ENCODE measurements at regions not wholly inside any gene's neighbourhood (a gene's known extent, or its start where the extent isn't known, plus 50 kb on each side); places are given as distances from the start of the nearest gene placed in this dataset.
"Not testable (repeated sequence)": the region's sequence is repeated elsewhere in the genome, so short reads cannot be mapped to it uniquely, and the experiment has no call there.

DNA sequence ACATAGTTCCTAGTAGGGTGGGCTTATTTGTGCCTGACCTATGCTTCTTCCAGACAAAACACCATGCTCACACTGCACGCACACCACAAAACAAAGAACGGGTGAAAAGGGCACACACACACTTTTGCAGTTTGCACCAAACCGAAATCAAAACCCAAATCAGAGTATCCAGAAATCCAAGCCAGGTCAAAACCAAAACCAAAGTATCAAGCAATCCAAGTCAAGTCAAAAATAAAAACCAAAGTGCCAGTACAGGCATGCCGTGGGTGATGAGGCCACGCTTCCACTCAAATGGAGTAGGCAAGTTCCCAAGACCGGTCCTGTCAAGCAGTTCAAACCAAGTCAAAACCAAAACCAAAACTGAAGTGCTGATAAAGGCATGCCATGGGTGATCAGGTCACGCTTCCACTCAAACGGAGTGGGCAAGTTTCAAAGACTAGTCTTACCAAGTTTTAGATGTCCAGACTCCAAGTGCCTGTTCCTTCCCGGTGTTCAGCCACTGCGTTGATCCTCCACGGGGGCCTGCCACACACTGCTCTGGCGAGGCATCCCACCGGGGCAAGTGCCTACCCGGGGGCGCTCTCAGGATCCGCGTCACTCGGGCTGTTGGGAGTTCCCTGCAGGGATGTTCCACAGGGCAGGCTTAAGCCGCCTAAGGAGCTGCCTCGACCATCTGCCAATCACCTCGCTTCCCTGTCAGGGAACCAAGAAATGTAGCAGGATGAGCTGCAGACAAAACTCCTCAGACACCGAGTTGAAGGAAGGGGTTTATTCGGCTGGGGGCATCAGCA is 184.5 kb upstream of the SGO1 start:
- not testable (repeated sequence) for FAIRE-seq

DNA sequence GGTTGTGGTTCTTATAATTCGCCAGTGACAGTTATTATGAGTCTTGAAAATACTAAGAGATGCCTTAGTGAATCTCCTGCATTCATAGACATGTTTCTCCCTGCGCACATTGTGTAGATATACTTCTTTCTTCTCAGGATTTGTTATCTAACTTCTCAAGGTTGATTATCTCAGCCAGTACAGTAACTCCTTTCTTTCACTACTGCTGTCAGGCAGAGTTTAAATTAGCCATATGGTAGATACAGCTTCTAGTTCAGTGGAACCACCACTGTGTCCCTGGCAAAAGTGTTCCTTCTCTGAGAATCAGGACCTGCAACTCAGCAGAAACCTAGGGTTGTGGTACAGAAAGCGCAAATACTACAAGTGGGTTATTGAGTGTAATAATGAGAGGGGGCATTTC is 175.0 kb upstream of the SGO1 start:
- no peak for FAIRE-seq

DNA sequence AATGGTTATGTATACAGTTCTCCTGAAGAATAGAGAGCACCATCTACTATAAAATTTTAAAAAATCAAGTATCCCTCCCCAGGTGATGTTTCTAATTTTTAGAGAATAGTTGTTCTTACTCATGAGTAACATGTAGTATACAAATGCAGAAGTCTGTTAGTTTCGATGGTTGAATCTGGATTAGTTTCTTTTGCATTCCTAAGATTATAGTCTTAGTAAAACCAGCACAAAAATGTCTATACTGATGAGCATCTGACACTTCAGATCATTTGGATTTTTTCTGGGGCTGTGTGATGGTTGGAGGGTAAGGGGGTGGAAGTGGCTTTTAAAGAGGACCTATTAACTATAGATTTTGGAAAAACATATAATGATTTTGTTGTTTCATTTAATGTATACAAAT is 167.3 kb upstream of the SGO1 start:
- no peak for FAIRE-seq

DNA sequence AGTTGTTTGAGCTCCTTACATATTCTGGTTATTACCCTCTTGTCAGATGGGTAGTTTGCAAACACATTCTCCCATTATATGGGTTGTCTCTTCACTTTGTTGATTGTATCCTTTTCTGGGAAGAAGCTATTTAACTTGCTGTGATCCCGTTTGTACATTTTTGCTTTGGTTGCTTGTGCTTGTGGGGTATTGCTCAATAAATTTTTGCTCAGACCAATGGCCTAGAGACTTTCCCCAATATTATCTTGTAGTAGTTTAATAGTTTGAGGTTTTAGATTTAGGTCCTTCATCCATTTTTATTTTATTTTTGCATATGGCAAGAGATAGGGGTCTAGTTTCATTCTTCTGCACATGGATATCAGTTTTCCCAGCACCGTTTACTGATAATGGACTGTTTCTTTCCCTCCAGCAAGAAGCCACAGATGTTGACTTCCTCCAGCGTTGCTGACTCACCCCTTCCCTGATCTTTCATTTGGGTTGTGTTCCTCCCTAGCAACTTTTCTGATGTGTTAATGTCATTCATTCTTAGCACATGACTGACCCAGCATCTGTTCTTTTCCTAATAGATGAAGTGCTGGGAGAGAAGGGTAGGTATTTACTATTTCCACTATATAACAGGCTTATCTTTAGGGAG is 166.7 kb upstream of the SGO1 start:
- FAIRE-seq, result no peak

DNA sequence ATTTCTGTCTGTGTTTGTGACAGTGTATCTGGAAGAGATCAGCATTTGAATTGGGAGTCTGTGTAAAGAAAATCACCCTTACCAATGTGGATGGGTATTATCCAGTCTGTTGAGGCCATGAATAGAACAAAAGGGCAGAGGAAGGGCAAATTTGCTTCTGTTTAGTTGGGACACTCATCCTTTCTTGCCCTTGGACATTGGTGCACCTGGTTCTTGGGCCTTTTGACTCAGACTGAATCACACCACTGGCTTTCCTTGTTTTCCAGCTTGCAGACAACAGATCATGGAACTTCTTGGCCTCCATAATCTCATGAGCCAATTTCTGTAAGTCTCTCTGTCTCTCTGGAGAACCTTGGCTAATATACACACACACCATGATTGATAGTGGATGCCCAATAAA is 164.4 kb upstream of the SGO1 start:
- FAIRE-seq, result no peak

DNA sequence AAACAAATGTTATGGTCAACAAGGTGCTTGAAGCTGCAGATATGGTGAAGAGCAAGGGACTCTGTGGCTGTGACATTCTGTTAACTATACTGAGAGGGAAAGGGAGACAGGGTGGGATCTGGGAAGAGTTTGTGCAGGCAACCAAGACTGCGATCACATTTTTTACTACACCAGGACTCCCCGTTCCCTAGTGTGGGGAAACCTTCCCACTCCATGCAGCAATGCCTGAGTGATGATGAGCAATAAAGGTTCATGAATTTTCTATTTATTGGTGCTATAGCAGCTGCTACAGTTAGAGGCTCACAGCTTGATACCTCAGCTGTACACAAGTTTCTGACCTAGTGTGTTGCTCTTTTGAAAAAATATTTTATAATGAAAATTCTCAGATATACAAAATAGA is 160.9 kb upstream of the SGO1 start:
- no peak for FAIRE-seq

DNA sequence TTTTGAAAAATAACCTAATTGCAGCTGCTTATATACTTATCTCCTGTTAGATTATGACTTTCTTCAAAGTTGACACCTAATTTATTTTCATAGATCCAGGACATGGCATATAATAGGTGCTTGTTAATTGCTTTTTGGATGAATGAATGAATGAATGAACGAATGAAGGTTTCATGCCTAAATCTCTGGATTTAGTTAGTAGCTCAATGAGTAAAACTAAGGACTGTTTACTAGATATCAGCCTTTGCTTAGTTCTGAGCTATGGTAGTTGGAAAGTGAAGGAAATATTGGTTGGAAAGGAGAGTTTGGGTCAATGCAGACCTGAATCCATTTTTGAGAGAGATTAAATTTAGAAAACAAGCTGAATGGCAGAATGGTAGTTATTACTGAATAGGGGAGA is 160.4 kb upstream of the SGO1 start:
- no peak for FAIRE-seq

DNA sequence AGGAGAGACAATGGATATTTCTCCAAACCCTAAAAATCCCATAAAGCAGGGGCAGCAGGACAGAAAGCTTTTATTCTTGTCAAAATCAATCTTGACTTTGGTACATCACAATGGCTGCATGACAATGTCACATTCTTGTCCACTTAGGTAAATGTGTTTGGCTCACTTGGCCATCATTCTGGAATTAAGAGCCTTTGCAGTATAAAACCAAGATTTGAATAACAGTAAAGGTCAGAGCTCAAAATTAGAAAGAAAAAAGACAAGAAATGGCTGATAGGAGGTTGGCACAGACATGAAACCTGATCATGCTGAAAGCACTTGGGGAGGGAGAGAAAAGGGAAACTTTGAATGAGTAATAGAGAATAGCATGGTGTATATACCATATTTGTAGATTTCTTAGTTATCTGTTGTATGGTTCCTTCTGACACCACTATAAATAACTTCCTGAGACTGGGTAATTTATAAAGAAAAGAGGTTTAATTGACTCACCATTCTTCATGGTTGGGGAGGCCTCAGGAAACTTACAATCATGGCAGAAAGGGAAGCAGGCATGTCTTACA is 158.5 kb upstream of the SGO1 start:
- no peak for FAIRE-seq

DNA sequence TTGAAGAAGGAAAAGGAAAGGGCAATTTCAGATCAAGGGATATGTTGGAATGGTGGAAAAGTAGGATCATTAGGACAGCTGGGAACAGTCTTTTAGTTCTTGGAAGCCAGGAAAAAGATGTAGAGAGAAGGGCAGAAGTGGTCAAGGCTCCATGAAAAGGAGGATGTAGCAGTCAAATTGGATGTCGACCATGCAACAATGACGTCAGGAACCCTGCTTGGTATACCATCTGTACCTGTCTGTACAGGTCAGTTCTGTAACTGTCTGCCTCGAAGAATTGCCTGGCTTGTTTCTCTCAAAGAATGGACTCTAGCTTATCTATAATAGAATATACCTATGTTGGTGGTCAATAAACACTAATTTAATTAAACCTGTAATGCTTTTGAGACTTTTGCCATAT is 157.8 kb upstream of the SGO1 start:
- no peak for FAIRE-seq

DNA sequence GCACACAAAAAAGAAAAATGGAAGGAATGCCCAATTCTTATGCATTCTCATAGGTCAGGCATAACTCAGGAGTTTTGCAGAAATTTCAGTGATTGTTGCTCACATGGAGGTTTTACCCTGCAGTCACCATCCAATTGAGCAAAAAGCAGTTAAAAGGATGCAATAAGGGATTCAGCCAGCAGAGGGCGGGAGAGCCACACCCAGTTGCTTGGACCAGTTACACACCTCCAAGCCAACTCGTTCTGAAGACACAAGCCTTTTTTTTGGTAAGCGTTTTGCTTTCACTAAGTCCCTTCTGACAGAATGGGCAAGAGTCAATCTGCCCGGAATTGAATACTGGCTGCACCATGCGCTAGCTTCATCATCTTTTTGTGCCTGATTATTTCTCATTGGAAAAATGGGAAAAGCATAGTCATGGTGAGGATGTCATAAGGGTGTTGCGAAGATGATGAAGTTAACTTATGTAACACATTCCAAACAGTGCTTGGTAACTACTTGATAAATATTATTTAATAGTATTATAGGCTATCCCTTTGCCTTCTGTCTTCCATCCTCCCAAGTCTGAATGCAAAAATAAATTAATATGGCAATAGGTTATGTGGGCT is 154.4 kb upstream of the SGO1 start:
- peak; percentile 56 for FAIRE-seq

DNA sequence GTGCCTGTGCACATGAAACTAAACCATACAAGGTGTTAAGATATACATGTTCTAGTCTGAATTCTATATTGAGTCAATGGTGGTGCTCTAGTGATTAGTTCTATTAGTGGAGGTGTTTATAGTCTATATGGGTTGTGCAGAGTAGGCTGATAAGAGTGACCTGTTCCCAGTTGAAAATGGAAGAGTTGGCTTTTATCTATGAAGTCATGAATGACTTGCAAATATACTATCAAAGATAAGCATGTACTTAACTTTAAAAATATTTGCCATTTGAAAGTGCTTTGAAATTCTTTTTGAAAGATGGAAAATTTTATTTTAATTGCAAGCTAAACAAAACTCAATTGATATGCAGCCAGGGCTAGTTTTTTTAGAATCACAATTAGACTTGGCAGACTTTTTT is 150.6 kb upstream of the SGO1 start:
- no peak for FAIRE-seq

DNA sequence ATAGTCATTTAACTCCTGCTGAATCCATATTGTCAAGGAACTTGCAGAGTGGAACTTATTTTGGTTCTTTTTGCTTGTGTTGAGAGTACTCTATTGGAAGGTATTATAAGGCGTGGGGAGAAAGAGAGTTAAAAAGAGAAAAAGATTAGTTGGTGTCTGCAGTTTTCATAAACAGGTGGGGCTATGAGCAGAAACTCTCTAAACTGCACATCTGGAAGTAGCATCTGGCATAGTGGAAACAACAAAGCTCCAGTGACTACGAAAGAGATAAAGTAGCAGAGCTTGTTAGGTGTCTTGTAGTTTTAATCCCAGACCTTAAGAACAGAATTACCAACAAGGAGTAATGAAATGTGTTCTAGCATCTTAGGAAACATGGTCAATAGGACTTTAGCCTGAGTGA is 148.8 kb upstream of the SGO1 start:
- no peak for FAIRE-seq

DNA sequence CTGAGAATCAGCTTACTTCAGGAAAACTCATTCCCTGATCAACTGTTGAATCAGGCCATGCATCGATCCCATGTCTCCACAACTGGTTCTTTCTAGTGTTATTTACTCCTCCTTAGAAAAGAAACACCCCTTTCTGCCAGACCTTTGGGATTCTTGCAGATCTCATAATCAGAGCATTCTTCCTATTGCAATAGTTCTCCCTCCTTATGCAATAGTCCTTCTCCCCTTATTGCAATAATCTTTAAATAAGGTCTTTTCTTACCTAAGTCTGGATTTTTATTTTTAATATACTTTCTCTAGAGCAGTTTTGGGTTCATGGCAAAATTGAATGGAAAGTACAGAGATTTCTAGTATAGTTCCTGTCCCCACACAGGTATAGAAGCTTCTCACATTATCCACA is 141.9 kb upstream of the SGO1 start:
- no peak for FAIRE-seq

DNA sequence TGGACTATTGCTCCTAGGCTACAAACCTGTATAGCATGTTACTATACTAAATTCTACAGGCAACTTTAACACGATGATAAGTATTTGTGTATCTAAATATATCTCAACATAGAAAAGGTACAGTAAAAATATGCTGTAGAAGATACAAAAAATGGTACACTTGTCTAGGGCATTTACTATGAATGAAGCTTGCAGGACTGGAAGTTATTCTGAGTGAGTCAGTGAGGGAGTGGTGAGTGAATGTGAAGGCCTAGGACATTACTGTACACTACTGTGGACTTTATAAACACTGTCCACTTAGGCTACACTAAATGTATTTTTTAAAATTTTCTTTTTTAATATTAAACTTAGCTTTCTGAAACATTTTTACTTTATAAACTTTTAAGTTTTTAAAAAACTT is 140.5 kb upstream of the SGO1 start:
- no peak for FAIRE-seq

DNA sequence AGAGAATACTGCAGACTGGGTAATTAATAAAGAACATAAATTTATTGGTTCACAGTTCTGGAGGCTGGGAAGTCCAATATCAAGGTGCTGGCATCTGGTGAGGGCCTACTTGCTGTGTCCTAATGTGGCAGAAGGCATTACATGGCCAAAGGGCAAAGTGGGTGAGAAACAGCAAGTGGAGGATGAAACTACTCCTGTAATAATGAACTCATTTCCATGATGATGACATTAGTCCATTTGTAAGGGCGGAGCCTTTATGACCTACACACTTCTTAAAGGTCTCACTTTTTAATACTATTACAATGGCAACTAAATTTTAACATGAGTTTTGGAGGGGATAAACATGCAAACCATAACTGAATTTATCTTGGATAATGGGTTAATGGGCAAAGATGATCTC is 139.6 kb upstream of the SGO1 start:
- FAIRE-seq, result no peak

DNA sequence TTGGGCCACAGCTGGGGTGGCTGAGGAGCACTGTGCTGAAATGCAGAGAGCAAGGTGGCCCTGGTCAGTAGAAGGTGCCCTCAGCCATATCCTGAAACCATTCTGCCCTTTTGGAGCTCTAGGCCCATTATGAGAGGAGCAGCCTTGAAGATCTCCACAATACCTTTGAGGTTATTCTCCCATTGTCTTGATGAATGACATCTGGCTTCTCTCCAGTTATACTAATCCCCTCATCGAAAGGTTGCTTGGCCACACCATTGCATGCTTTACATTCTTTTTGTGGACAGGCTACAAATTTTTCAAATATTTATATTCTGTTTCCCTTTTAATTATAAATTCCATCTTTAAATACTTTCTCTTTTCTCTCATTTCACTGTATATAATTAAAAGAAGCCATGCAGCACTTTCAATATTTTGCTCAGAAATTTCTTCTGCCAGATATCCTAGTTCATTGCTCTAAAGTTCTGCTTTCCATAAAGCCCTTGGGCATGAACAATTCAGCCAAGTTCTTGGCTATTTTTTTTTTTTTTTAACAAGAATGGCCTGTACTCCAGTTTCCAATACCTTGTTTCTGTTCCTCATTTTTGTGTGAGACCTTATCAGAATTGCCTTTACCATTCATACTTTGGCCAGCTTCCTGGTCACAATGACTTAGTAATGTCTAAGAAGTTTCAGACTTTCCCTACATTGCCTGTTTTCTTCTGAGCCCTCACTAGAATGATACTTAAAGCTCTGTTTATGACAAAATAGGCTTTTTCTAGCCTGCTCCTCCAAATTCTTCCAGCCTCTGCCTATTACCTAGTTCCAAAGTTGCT is 138.9 kb upstream of the SGO1 start:
- no peak for FAIRE-seq

DNA sequence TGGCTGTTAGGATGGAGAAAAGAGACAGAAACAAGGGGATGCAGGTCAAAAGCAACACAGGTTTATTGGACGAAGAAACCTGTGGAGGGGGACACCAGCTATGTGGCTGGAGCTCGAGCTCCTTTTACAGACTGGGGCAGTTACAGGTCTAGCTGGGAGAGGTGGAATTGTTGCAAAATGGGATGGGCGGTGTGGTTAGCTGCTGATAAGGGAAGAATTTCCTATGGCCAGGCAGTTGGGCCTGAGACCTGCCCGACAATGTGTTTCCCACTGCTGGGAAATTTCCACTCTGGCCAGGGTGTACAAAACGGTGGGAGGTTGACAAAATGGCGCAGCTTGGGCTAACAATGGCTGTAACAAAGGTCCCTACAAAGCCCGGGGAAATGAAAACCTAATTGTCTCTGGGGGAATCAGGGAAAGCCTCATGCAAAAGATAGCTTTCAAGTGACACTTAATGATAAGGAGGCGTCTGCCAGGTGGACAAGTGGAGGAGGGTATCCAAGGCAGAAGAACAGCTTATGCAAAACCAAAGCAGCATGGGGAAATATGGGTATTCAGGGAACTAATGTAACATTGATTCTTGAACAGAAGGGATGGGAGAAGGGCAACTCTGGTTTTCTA is 137.4 kb upstream of the SGO1 start:
- FAIRE-seq, result no peak

DNA sequence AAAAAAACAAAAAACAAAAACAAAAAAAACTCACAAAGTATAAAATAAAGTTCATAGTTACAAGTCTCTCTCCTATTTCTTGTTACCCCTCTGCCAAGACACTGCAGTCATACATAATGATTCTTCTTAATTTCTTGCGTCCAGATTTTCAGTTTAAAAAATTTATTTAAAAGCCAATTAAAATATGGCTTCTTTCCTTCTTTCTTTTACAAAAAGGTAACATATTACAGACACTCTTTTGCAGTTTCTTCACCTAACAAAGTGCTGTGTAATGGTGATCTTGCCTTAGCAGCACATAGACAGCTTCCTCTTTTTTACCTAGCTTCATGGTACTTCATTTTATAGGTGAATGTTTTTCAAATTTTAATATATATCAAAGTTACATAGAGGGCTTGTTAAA is 136.1 kb upstream of the SGO1 start:
- FAIRE-seq, result no peak

DNA sequence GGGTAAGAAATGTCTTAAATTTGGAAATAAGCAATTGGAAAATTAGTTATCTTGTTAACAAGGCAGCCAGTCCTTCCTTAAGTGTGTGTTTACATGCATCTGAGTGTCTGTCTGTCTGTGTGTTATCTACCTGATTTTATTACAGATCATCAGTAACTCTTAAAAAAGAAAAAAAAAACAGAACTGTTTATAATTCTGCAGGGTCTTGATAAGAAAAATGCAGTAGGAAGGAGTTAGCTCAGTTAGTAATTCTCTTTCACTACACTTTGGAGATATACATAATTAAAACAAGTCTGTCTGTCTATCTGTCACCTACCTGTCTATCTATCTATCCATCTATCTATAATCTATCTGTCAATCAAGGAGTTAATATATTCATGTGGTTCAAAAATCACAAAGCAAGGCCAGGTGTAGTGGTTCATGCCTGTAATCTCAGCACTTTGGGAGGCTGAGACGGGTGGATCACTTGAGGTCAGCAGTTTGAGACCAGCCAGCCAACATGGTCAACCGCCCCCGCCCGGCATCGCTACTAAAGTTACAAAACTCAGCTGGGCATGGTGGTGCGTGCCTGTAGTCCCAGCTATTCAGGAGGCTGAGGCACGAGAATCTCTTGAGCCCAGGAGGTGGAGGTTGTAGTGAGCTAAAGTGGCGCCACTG is 135.5 kb upstream of the SGO1 start:
- no peak for FAIRE-seq

DNA sequence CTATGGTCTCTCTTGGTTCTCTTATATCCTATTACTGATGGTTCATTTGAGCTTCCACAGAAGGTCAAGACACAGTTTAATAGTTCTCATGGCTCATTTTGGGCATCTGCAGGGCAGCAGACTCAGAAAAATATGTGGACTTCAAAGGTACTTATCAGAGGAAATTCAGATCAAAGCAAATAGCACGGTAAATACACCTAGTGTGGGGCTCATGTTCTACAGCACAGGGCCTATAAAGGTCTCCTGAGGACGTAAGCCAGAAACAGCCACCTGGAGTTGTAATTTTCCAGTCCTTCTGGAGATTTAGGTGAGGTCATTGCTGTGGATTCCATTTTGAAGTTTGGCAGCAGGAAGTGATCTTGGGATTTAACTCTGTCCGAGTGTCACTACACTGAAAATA is 134.5 kb upstream of the SGO1 start:
- peak; percentile 13 for FAIRE-seq

DNA sequence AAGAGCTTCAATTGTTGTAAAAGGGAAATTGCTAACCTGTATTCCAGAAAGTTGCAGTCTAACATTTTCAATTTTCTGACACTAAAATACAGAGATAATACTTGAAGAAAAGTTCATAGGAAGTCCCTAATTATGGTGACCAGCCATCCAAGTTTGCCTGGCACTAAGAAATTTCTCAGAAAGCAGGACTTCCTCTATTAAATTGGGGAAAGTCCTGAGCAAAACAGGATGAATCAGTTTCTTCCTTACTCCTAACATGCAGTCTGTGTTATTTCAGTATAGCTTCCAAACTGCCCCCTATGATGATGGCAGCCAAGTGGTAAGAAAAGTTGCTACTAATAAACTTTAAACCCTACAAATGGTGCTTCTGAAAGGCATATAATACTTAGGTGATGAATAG is 133.5 kb upstream of the SGO1 start:
- FAIRE-seq, result no peak

DNA sequence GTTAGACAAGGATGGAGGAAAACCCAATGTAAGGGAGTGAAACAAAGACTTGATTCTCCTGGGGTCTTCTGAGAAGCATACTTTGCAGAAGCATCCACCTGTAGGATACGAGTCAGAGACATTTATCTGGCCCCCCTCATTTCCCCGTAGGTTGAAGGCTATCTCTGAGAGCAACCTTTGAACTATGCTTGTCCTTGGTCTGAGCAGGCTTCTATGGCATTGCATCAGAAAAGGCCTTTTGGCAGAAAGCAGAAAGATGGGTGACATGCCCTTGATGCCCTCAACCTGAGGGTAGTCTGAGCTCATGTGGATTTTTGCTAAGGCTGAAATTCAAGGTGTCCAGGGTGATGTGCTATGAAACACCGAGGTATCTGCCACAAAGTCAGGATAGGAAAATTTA is 131.6 kb upstream of the SGO1 start:
- no peak for FAIRE-seq
